GM12878 (cell line): ENCODE measurements at regions not wholly inside any gene's neighbourhood (a gene's known extent, or its start where the extent isn't known, plus 50 kb on each side); places are given as distances from the start of the nearest gene placed in this dataset.

ENCODE experiments used
- ATAC-seq: fragments of 200-7000 bp; cut with Tn5 transposase; 3 replicates; pipeline ENCODE4 v1.9.1; 2020; ENCODE audit warnings: mild to moderate bottlenecking, moderate library complexity
- BruUV-seq: library from RNA; stranded (reverse); fragments of 400-500 nt; replicated peaks from 2 replicates; lab custom pipeline; 2021; lab: Mats Ljungman, UMichigan
- CTCF ChIA-PET: fragments of 300-600 bp; sonication (Branson Sonifier 250); formaldehyde crosslinking; extraction: SDS; loops from one replicate; lab custom pipeline; 2021; ENCODE audit warnings: inconsistent platforms; lab: Yijun Ruan, JAX
- POLR2A ChIA-PET: fragments of 350-600 bp; formaldehyde crosslinking; extraction: SDS; loops from one replicate; lab custom pipeline; 2021; ENCODE audit warnings: inconsistent platforms; lab: Charles Lee
- RAD21 ChIA-PET: fragments of 300-600 bp; sonication (Branson Sonifier 250); formaldehyde crosslinking; loops from one replicate; lab custom pipeline; 2023; ENCODE audit warnings: antibody characterized with exemption; ENCODE audit not compliant: unreplicated experiment; lab: Charles Lee
- SMC1A ChIA-PET: fragments of 300-600 bp; sonication (Branson Sonifier 250); formaldehyde crosslinking; loops from one replicate; lab custom pipeline; 2023; ENCODE audit not compliant: unreplicated experiment, uncharacterized antibody; lab: Charles Lee
- DNase-seq: peaks from one replicate; pipeline ENCODE4 v3.0.0-alpha.2; 2011; ENCODE audit warnings: low read depth, low spot score
- FAIRE-seq: peaks from 3 replicates; lab custom pipeline; 2011; peaks lifted over from hg19 to GRCh38; lab: Jason Lieb, UNC
- H2AFZ ChIP-seq: 2 replicates; pipeline ENCODE4 v1.6.0; 2011; ENCODE audit warnings: low read depth, low read length, control low read depth; ENCODE audit not compliant: control insufficient read depth
- H3K27ac ChIP-seq: 2 replicates; pipeline ENCODE4 v1.5.1; 2011; ENCODE audit warnings: control low read depth; ENCODE audit not compliant: control insufficient read depth, insufficient read depth
- H3K27me3 ChIP-seq, 2 experiments: replicated peaks in 1 of 2; 2 replicates each; pipeline versions ENCODE4 v1.6.0 to v1.6.1; 2011; ENCODE audit warnings: low read length in 1 of 2; ENCODE audit not compliant: control insufficient read depth in 2 of 2, insufficient read depth in 2 of 2
- H3K36me3 ChIP-seq, 2 experiments: 2 replicates each; pipeline ENCODE4 v1.5.1; 2011; ENCODE audit warnings: low read length in 1 of 2; ENCODE audit not compliant: control insufficient read depth in 2 of 2, insufficient read depth in 2 of 2
- H3K4me1 ChIP-seq: 2 replicates; pipeline ENCODE4 v1.6.1; 2011; ENCODE audit warnings: mild to moderate bottlenecking, low read length, moderate library complexity, mixed read lengths; ENCODE audit not compliant: control insufficient read depth, insufficient read depth
- H3K4me2 ChIP-seq: 2 replicates; pipeline ENCODE4 v1.6.0; 2011; ENCODE audit warnings: control low read depth; ENCODE audit not compliant: control insufficient read depth, insufficient read depth
- H3K4me3 ChIP-seq: fragments of 200-600 bp; sonication (generic); 2 replicates; pipeline ENCODE4 v1.5.1; 2016
- H3K79me2 ChIP-seq: 2 replicates; pipeline ENCODE4 v1.6.0; 2011; ENCODE audit warnings: low read length; ENCODE audit not compliant: control insufficient read depth, insufficient read depth
- H3K9ac ChIP-seq: 2 replicates; pipeline ENCODE4 v1.8.0; 2011; ENCODE audit warnings: low read length, control low read depth, mixed read lengths; ENCODE audit not compliant: control insufficient read depth, insufficient read depth
- H3K9me3 ChIP-seq: replicated peaks from 3 replicates; pipeline ENCODE4 v1.5.1; 2011; ENCODE audit warnings: mild to moderate bottlenecking, low read length; ENCODE audit not compliant: control insufficient read depth, insufficient read depth
- H4K20me1 ChIP-seq: 2 replicates; pipeline ENCODE4 v1.6.0; 2011; ENCODE audit not compliant: control insufficient read depth, insufficient read depth
- BCL11A ChIP-seq: IDR thresholded peaks from 2 replicates; pipeline ENCODE4 v1.6.1; 2011; ENCODE audit warnings: low read depth, low read length
- BCL3 ChIP-seq: IDR thresholded peaks from 2 replicates; pipeline ENCODE4 v1.6.1; 2011; ENCODE audit warnings: borderline replicate concordance, low read depth, mild to moderate bottlenecking, moderate library complexity, low read length; ENCODE audit not compliant: insufficient read depth, poor library complexity, severe bottlenecking
- CTCF ChIP-seq, 3 experiments: IDR thresholded peaks in 2 of 3; conservative IDR thresholded peaks in 1 of 3; 2 replicates each; pipeline ENCODE4 v1.5.1; 2011; ENCODE audit warnings: low read depth in 3 of 3, low read length in 3 of 3, mild to moderate bottlenecking in 3 of 3, control low read depth in 2 of 3, moderate library complexity in 2 of 3, inconsistent platforms in 1 of 3, mixed read lengths in 1 of 3; ENCODE audit not compliant: control insufficient read depth in 2 of 3, insufficient read depth in 1 of 3; ENCODE audit errors: extremely low read depth in 1 of 3
- ESRRA ChIP-seq: IDR thresholded peaks from 2 replicates; pipeline ENCODE4 v1.6.1; 2012; ENCODE audit warnings: mild to moderate bottlenecking, low read length, improper control_type of control experiment
- HDGF ChIP-seq: fragments of 450-650 bp; IDR thresholded peaks from 2 replicates; pipeline ENCODE4 v1.6.1; 2016; ENCODE audit warnings: antibody characterized with exemption
- MYB ChIP-seq: fragments of 150-350 bp; IDR thresholded peaks from 2 replicates; pipeline ENCODE4 v1.6.1; 2014; ENCODE audit warnings: mild to moderate bottlenecking, low read depth, low read length, borderline replicate concordance
- MYC ChIP-seq: IDR thresholded peaks from 2 replicates; pipeline ENCODE4 v1.6.1; 2011; ENCODE audit warnings: mild to moderate bottlenecking, low read length, moderate library complexity, inconsistent platforms; ENCODE audit not compliant: insufficient read depth, insufficient replicate concordance, insufficient read length, severe bottlenecking
- NFXL1 ChIP-seq: fragments of 450-650 bp; IDR thresholded peaks from 2 replicates; pipeline ENCODE4 v1.6.1; 2017; ENCODE audit warnings: antibody characterized with exemption, mild to moderate bottlenecking, borderline replicate concordance
- NRF1 ChIP-seq: conservative IDR thresholded peaks from 2 replicates; pipeline ENCODE4 v1.6.1; 2011; ENCODE audit warnings: mild to moderate bottlenecking, low read depth, low read length, improper control_type of control experiment
- PAX8 ChIP-seq: fragments of 450-650 bp; IDR thresholded peaks from 2 replicates; pipeline ENCODE4 v1.6.1; 2017; ENCODE audit warnings: mild to moderate bottlenecking, moderate library complexity
- POLR2AphosphoS5 ChIP-seq: IDR thresholded peaks from 2 replicates; pipeline ENCODE4 v1.6.1; 2011; ENCODE audit warnings: mild to moderate bottlenecking, low read length, inconsistent platforms
- RBBP5 ChIP-seq: fragments of 200-600 bp; sonication (generic); conservative IDR thresholded peaks from 2 replicates; pipeline ENCODE4 v1.6.1; 2016
- RELB ChIP-seq: fragments of 450-650 bp; IDR thresholded peaks from 2 replicates; pipeline ENCODE4 v1.6.1; 2017; ENCODE audit warnings: low read depth, mild to moderate bottlenecking, moderate library complexity
- ZNF24 ChIP-seq: fragments of 450-650 bp; IDR thresholded peaks from 2 replicates; pipeline ENCODE4 v1.6.1; 2017; ENCODE audit warnings: antibody characterized with exemption, mild to moderate bottlenecking
- WGBS: methylation state at CpG from one replicate; pipeline ENCODE4 v1.1.6; 2016; ENCODE audit warnings: low lambda C conversion rate; ENCODE audit not compliant: insufficient replicate concordance, insufficient coverage; ENCODE audit errors: missing lambda C conversion rate; 5-methylcytosine and 5-hydroxymethylcytosine counted together
- in situ Hi-C: fragments of 300-500 bp; cut with MboI; formaldehyde crosslinking; loops from 9 replicates; pipeline ENCODE4 v1.14.3; 2018; ENCODE audit warnings: mixed read lengths
- intact Hi-C: fragments of 100-400 bp; cut with micrococcal nuclease; formaldehyde crosslinking; loops from one replicate; pipeline ENCODE4 v1.14.2; 2022; ENCODE audit not compliant: unreplicated experiment

- H3K27me3 ChIP-seq = no peaks in the 10 kb centered on the region
- 59% methylated on average over 4 of the region's 4 CpGs for WGBS
These were observed 328.5 kb upstream of the AUTS2 start for GRCh38 chr7:69269806-69270205.

More at GRCh38 chr7:69269806-69270205, 328.5 kb upstream of the AUTS2 start:
- RAD21 ChIA-PET = no interaction called here
- FAIRE-seq (no peak), ATAC-seq (no peak), DNase-seq (no peak)
- Histone ChIP-seq H3K4me1 (no peaks in the 10 kb centered on the region), H3K9me3 (no peaks in the 10 kb centered on the region; the same call in 2 of the 3 replicates), H3K27ac (no peak overlapping the region), H3K79me2 (no peaks in the 10 kb centered on the region), H3K36me3 (no peaks in the 10 kb centered on the region), H3K4me2 (no peak overlapping the region), H3K9ac (no peak overlapping the region), H4K20me1 (no peaks in the 10 kb centered on the region), H2AFZ (no peak overlapping the region), H3K4me3 (no peak overlapping the region)
- in situ Hi-C loops (no loop called here), intact Hi-C loops (no loop called here)
- TF ChIP-seq RELB (no peak), PAX8 (no peak), RBBP5 (no peak), HDGF (no peak), ESRRA (no peak), ZNF24 (no peak), POLR2AphosphoS5 (no peak), MYC (no peak), MYB (no peak), NFXL1 (no peak), BCL11A (no peak), BCL3 (no peak), NRF1 (no peak), CTCF (IDR thresholded peaks at IDR 0.05 in 2 of 3, conservative IDR thresholded peaks at IDR 0.05 in 1 of 3; ENCODE audit: control insufficient read depth in 2 of 3, extremely low read depth in 1 of 3, insufficient read depth in 1 of 3, low read depth in 3 of 3, low read length in 3 of 3) (no peak)
- POLR2A ChIA-PET = no interaction called here
- SMC1A ChIA-PET = no interaction called here
- BruUV-seq = no TSS peak
- CTCF ChIA-PET = no interaction called here
